ES-I3 (cell line): ENCODE measurements at regions not wholly inside any gene's neighbourhood (a gene's known extent, or its start where the extent isn't known, plus 50 kb on each side); places are given as distances from the start of the nearest gene placed in this dataset.

Experiments used
- H3K36me3 ChIP-seq: 2 replicates; pipeline ENCODE4 v1.6.1; 2013; ENCODE audit warnings: mild to moderate bottlenecking, low read length, control low read depth, moderate library complexity; ENCODE audit not compliant: insufficient read depth
- H3K4me1 ChIP-seq: 2 replicates; pipeline ENCODE4 v1.6.1; 2013; ENCODE audit warnings: mild to moderate bottlenecking, control low read depth, low read length; ENCODE audit not compliant: insufficient read depth
- H3K9ac ChIP-seq: 2 replicates; pipeline ENCODE4 v1.6.1; 2013; ENCODE audit warnings: low read depth, mild to moderate bottlenecking, low read length, moderate library complexity
- H3K9me3 ChIP-seq: 2 replicates; pipeline ENCODE4 v1.6.1; 2013; ENCODE audit warnings: mild to moderate bottlenecking, low read length, moderate library complexity; ENCODE audit not compliant: control insufficient read depth, insufficient read depth

- Histone ChIP-seq H3K9me3 (no peaks in the 10 kb centered on the region), H3K36me3 (no peaks in the 10 kb centered on the region), H3K9ac (no peak overlapping the region), H3K4me1 (no peaks in the 10 kb centered on the region)
Observed at GRCh38 chr16:65537336-65537735, 415.5 kb upstream of the CDH11 start.

GRCh38 chr16:65534121-65534528 is 412.3 kb upstream of the CDH11 start:
- Histone ChIP-seq H3K9me3 (no peaks in the 10 kb centered on the region), H3K9ac (no peak overlapping the region), H3K4me1 (no peaks in the 10 kb centered on the region), H3K36me3 (no peaks in the 10 kb centered on the region)

DNA sequence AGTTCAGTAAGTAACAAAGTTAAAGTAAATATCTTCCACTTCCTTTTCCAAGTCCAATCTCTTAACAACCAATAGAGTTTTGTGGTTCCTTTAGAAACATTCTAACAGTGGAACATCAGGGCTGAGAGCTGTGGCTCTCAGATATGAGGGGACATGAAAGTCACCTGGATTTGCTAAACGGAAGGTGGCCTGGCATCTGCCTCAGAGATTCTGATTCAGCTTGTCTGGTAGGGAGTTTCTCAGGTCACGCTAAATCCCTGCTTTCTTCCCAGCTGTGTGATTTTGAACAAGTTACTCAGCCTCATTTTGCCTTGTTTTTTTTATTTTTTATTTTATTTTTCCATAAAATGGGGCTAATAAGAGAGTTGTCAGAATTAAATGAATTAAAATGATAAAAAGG is 411.0 kb upstream of the CDH11 start:
- no peaks in the 10 kb centered on the region for H3K4me1 ChIP-seq
- H3K36me3 ChIP-seq: no peaks in the 10 kb centered on the region
- H3K9ac ChIP-seq: no peak overlapping the region
- no peaks in the 10 kb centered on the region for H3K9me3 ChIP-seq

- no peaks in the 10 kb centered on the region; the same call in 1 of the 2 replicates for H3K9me3 ChIP-seq
- H3K36me3 ChIP-seq: no peaks in the 10 kb centered on the region
- H3K4me1 ChIP-seq: no peaks in the 10 kb centered on the region
- H3K9ac ChIP-seq: no peak overlapping the region
Observed at GRCh38 chr16:65532258-65532657, 410.4 kb upstream of the CDH11 start.

DNA sequence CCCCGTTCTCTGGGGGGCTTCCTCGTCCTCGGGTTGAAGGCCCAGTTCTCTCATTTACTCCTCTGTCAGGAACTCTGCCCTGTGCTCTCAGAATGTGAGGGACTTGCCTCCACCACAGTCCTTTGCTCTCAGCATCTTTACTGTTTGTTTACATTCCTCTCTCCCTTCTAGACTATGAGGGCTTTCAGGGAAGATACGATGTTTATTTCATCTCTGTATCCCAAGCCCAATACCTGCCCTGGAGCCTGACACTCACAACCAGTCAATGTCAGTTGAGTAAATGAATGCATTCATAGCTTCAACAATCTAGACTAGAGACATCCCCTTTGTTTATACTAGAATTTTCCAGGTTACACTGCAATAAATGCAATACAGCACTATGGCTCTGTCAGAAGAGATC is 409.6 kb upstream of the CDH11 start:
- no peak overlapping the region for H3K9ac ChIP-seq
- H3K4me1 ChIP-seq: no peaks in the 10 kb centered on the region
- H3K36me3 ChIP-seq: no peaks in the 10 kb centered on the region
- no peaks in the 10 kb centered on the region; the same call in 1 of the 2 replicates for H3K9me3 ChIP-seq

GRCh38 chr16:65525707-65526106 is 403.8 kb upstream of the CDH11 start:
- Histone ChIP-seq H3K4me1 (peaks cover 27% of the 10 kb centered on the region), H3K9me3 (no peaks in the 10 kb centered on the region; the same call in 1 of the 2 replicates), H3K36me3 (no peaks in the 10 kb centered on the region), H3K9ac (no peak overlapping the region)

GRCh38 chr16:65524997-65525396 is 403.1 kb upstream of the CDH11 start:
- no peaks in the 10 kb centered on the region for H3K36me3 ChIP-seq
- peaks cover 30% of the 10 kb centered on the region for H3K4me1 ChIP-seq
- no peaks in the 10 kb centered on the region; the same call in 1 of the 2 replicates for H3K9me3 ChIP-seq
- H3K9ac ChIP-seq: no peak overlapping the region

DNA sequence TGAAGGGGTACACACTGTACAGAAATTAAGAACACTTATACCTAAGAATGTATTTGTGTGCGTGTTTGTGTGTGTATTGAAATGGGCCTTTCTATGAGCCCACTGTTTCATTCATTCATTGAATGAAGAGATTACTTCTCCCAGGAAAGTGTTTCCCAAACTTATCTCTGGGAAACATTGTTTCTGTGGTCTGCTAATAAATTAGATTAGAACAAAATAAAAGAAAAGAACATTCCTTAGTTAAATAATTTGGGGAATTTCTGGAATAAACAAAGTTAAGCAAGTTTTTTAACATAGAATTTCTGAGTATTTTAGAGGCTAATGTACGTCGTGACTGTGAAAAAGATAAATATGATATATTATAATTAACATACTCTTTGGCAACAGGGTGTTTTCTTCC is 402.4 kb upstream of the CDH11 start:
- Histone ChIP-seq H3K36me3 (no peaks in the 10 kb centered on the region), H3K4me1 (peaks cover 30% of the 10 kb centered on the region), H3K9ac (no peak overlapping the region), H3K9me3 (no peaks in the 10 kb centered on the region; the same call in 1 of the 2 replicates)

GRCh38 chr16:65523283-65523944 is 401.6 kb upstream of the CDH11 start:
- H3K36me3 ChIP-seq: no peaks in the 10 kb centered on the region
- H3K9me3 ChIP-seq: no peaks in the 10 kb centered on the region; the same call in 1 of the 2 replicates
- H3K9ac ChIP-seq: no peak overlapping the region
- H3K4me1 ChIP-seq: peaks cover 30% of the 10 kb centered on the region

DNA sequence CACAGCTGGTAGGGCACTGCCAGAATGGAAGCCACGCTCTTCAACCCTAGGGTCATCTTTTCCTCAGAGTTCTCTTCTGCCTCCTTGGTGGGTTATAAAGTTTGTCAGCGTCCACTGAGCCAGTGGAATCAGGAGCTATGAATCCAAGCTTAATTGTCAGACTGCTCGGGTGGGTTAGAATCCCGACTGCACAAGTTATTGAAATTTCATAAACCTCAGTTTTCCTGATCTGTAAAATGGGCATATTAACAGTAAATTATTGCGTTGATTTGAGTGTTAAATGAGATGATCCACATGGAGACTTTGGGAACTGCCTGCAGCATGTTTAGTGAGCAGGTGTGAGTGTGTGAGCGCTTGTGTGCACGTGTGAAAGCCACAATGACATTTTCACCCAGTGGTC is 400.5 kb upstream of the CDH11 start:
- H3K4me1 ChIP-seq: peaks cover 30% of the 10 kb centered on the region
- no peak overlapping the region for H3K9ac ChIP-seq
- H3K9me3 ChIP-seq: no peaks in the 10 kb centered on the region
- no peaks in the 10 kb centered on the region for H3K36me3 ChIP-seq

DNA sequence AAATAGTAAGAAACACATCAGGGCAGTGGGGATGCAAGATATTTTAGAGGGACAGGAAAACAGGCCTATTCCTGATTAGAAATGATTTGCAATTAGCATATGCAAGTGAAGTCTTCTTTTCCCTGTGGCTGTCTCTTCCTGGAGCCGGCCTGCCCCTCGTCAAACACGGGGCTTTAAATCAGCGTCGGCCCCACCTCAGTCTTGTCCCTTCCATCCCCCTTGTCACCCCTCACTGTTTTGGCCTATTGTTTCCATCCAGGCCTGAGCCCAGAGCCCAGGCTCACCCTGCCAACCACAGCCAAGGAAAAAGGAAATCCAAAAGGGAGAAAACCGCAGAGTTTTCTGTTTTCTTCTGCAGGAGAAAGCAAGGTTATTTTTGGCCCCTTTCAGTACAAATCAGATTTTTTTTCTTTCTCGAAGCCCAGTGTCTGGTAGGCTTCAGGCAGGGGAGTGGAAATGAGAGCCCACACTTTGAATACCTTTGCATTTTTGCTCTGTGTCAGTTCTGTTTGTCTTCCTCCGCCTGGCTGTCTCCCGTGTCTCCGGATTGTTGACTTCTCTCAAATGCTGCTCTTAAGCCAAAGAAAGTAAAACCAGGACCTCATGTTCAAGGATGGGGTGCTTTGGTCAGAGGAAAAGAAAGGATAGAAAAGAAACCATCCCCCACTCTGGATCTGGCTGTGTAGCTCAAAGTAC is 399.9 kb upstream of the CDH11 start:
- H3K4me1 ChIP-seq: peaks cover 30% of the 10 kb centered on the region
- no peaks in the 10 kb centered on the region for H3K36me3 ChIP-seq
- H3K9me3 ChIP-seq: no peaks in the 10 kb centered on the region
- H3K9ac ChIP-seq: 0 out of 2 replicates have a peak overlapping the region, but pooled peaks have one; percentile 3

DNA sequence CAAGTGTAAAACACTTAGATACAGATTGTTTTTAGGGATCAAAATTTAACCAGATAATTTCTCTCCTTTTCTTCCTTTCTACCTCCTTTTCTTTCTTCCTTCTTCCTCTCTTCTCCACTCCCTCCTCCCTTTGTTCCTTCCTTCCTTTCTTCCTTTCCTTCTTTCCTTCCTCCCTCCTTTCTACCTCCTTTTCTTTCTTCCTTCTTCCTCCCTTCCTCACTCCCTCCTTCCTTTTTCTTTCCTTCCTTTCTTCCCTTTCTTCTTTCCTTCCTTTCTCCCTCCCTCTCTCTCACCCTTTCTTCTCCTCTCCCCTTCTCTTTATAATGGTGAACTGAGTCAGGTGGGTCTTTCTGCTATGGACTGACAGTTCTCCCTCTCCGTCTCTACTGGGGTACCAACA is 397.5 kb upstream of the CDH11 start:
- H3K36me3 ChIP-seq: no peaks in the 10 kb centered on the region
- H3K9ac ChIP-seq: no peak overlapping the region
- H3K9me3 ChIP-seq: no peaks in the 10 kb centered on the region
- peaks cover 30% of the 10 kb centered on the region for H3K4me1 ChIP-seq

DNA sequence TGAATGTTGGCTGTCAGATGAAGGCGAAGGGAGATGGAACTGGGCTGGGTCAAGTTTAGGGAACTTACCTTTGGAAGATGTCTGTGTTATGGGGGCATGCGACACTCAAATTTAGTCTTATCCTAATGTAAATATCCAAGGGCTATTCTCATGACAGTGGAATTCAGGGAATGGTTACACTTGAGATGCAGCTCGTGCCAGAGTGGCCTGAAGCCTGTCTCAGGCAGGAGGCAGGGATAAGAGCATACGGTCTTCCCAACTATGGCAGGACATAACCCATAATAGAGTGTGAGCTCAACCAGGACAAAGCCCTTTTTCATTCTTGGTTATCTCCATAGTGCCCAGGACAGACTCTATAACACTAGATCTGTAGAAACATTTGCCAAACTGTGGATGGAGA is 393.3 kb upstream of the CDH11 start:
- Histone ChIP-seq H3K9ac (no peak overlapping the region), H3K4me1 (0 out of 2 replicates have a peak, but pooled peaks cover under 1% of the 10 kb centered on the region), H3K36me3 (no peaks in the 10 kb centered on the region), H3K9me3 (no peaks in the 10 kb centered on the region)

GRCh38 chr16:65510850-65511249 is 389.0 kb upstream of the CDH11 start:
- no peak overlapping the region for H3K9ac ChIP-seq
- no peaks in the 10 kb centered on the region for H3K4me1 ChIP-seq
- H3K9me3 ChIP-seq: no peaks in the 10 kb centered on the region
- no peaks in the 10 kb centered on the region for H3K36me3 ChIP-seq

DNA sequence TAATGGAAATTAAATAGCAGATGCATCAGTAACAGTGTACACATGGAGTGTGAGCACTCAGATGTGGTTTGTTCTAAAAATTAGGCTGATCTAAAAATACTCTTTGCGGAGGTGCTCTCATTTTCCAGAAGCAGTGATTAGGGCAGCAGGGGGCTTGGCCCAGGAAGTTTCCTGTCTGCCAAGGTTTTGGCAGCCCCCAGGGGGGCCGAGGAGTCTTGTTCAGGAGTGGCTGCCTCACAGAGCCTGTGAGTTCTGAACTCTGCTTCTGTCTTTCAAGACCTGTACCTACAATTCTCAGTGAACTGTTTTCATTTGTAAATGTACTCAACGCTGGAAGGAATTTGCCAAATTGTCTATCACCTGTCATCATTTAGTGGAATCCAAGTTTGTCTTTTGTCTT is 388.4 kb upstream of the CDH11 start:
- Histone ChIP-seq H3K4me1 (no peaks in the 10 kb centered on the region), H3K9ac (no peak overlapping the region), H3K9me3 (no peaks in the 10 kb centered on the region), H3K36me3 (no peaks in the 10 kb centered on the region)
